GM21619 (cell line): ENCODE measurements at regions not wholly inside any gene's neighbourhood (a gene's known extent, or its start where the extent isn't known, plus 50 kb on each side); places are given as distances from the start of the nearest gene placed in this dataset.
A peak's percentile ranks its signal among the peaks of the same experiment; 100 is the strongest.
"Not testable (repeated sequence)": the region's sequence is repeated elsewhere in the genome, so short reads cannot be mapped to it uniquely, and the experiment has no call there.

Source experiments
- ATAC-seq: cut with Tn5 transposase; IDR thresholded peaks from one replicate; pipeline ENCODE4 v1.9.1; 2021; ENCODE audit not compliant: unreplicated experiment

- ATAC-seq = no peak
Measured at GRCh38 chr3:137820366-137820765, 56.3 kb downstream of the SOX14 start.

DNA sequence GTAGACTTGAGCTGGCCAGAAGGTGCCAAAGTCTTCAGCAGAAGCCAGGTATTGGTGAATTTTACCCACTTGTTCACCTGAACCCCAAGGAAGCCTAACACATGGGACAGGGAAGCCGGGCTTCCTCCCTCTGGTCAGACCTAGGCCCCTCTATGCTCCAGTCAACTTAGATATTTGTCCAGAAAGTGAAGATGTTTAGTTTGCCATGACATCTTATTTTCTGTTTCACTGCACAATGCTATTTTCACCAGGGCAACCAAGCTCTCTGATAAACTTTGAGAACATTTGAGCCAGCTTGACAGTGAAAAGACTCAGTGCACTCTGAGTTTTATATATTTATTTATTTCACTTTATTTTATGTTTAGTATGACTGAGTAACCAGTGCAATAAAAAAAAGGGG is 71.0 kb downstream of the SOX14 start:
- ATAC-seq = no peak

DNA sequence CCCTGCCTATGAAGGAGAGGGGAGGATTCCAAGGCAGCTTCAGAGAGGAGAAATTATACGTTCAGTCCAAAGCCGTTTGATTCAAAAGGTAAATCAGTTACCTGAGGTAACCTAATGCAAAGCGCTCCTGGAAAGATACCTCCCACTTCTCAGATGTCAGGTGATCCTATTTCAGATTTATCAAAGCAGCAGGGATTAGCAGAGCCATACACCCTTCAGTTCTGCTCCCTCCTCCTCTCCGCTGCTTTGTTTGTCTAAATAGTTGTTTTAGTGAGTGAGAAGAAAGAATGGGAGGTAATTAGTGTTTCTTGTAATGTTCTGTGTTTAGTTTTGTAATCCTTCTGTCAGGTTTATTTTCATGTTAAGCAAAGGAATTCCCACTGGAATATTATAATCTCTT is 81.1 kb downstream of the SOX14 start:
- ATAC-seq = no peak

GRCh38 chr3:137845666-137846065 is 81.6 kb downstream of the SOX14 start:
- ATAC-seq = no peak

GRCh38 chr3:137852391-137852830 is 88.3 kb downstream of the SOX14 start:
- no peak for ATAC-seq

- no peak for ATAC-seq
Measured at GRCh38 chr3:137854533-137855261, 90.6 kb downstream of the SOX14 start.

- no peak for ATAC-seq
Measured at GRCh38 chr3:137866001-137866400, 101.9 kb downstream of the SOX14 start.

- no peak for ATAC-seq
Measured at GRCh38 chr3:137866933-137867332, 102.8 kb downstream of the SOX14 start.

GRCh38 chr3:137867611-137868010 is 103.5 kb downstream of the SOX14 start:
- ATAC-seq = no peak

GRCh38 chr3:137869022-137869421 is 104.9 kb downstream of the SOX14 start:
- ATAC-seq = no peak

DNA sequence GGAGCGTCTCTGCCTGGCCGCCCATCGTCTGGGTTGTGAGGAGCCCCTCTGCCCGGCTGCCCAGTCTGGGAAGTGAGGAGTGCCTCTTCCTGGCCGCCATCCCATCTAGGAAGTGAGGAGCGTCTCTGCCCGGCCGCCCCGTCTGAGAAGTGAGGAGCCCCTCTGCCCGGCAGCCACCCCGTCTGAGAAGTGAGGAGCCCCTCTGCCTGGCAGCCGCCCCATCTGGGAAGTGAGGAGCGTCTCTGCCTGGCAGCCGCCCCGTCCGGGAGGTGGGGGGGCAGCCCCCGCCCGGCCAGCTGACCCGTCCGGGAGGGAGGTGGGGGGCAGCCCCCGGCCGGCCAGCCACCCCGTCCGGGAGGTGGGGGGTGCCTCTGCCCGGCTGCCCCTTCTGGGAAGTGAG is 108.5 kb downstream of the SOX14 start:
- ATAC-seq = not testable (repeated sequence)

GRCh38 chr3:137896842-137897241 is 113.1 kb upstream of the CLDN18 start:
- not testable (repeated sequence) for ATAC-seq

DNA sequence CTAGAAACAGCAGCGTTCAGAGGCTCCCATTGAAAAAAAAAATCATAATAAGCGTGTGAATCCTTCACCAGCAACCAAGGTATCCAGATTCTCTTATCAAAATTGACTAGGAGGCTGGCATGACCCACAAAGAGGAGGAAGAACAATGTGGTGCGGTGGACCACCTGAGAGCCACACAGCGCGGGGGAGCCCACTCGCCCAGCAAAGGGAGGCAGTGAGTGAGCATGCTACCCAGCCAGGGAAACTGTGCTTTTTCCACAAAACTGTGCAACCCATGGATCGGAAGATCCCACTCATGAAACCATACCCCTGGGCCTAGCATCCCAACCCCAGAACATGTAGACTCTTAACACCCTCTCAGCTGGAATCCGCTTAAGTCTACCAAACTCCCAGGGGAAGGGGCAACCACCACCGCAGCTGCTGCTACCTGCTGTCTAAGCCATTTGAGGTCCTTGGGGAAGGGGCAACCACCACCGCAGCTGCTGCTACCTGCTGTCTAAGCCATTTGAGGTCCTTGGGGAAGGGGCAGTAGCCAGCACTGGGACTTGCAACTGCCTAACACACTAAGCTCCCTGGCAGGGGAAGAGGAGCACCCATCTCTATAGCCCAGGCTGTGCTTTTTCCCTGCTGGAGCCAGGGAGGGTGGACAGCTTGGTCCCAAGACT is 102.8 kb upstream of the CLDN18 start:
- ATAC-seq = no peak

GRCh38 chr3:137924628-137925027 is 85.3 kb upstream of the CLDN18 start:
- no peak for ATAC-seq

- ATAC-seq = no peak
Measured at GRCh38 chr3:137925080-137925479, 84.9 kb upstream of the CLDN18 start.

DNA sequence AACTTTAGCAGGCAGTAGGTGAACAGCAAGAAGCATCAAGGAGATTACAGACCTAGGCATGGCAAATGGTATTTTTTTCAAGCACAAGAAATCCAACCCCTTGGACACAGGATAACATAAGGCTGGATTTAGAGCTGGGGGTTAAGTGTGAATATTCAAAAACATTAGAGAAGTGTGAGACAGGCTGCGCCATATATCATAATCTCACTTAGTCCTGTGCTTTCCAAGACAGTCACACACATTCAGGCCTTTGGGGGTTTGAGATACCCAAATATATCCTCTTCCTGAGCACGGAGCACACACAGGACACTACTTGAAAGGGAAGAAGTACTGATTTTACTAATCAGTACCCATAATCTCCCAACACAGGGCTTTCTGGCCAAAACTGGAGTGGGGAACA is 83.0 kb upstream of the CLDN18 start:
- ATAC-seq = no peak

DNA sequence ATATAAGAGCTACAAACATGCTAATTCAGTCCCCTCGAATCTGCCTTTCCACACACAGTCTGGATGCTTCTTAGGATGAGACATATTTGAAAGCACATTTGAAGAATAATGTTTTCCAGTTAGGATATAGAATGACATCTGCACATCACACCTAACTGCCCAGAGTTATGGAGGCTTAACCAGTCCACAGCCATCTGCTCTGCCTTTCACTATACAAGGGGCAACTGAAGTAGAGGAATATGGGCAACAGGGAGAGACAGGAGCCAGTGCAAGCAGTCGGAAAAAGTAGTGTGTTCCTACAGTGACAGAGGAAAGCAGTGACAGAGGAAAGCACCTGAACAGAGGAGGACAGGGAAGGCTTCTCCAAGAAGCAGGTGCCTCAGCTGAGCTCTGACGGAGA is 79.0 kb upstream of the CLDN18 start:
- no peak for ATAC-seq

DNA sequence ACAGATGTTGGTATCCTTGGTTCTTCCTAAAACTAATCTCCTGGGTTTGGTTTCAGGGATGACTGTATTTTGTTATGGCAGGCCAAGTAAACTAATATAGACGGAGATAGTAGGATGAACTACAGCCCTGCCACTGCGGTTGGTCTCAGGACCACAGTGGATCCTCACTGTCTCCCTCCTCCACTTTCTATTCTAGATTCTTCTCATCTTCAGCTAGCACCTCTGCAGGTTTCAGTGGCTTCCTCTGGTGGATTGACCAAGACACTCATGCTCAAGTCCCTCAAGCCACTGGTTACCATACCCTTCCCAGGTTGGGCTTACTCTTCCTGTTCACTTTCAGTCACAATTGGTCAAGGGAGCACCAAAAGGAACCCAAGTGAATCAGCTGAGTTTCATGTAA is 71.1 kb upstream of the CLDN18 start:
- ATAC-seq = no peak

GRCh38 chr3:137944593-137944992 is 65.4 kb upstream of the CLDN18 start:
- ATAC-seq = no peak

GRCh38 chr3:137946356-137946973 is 63.5 kb upstream of the CLDN18 start:
- ATAC-seq = peak; percentile 82

DNA sequence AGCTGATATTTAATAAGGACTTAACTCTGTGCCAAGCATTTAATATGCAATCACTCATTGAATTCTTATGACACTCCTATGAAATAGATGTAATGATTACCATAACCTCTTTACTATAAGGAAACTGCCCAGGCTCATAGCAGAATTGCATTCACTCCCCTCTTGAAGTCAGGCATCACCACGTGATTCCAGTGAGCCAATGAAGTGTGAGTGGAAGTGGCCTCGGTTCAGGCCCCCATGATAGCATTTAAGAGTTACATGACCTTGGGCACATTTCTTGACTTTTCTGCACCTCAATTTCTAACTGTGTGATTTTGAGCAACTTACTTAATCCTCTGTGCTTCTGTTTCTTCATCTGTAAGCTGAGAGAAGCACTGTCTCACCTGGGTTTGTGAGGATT is 62.8 kb upstream of the CLDN18 start:
- no peak for ATAC-seq

DNA sequence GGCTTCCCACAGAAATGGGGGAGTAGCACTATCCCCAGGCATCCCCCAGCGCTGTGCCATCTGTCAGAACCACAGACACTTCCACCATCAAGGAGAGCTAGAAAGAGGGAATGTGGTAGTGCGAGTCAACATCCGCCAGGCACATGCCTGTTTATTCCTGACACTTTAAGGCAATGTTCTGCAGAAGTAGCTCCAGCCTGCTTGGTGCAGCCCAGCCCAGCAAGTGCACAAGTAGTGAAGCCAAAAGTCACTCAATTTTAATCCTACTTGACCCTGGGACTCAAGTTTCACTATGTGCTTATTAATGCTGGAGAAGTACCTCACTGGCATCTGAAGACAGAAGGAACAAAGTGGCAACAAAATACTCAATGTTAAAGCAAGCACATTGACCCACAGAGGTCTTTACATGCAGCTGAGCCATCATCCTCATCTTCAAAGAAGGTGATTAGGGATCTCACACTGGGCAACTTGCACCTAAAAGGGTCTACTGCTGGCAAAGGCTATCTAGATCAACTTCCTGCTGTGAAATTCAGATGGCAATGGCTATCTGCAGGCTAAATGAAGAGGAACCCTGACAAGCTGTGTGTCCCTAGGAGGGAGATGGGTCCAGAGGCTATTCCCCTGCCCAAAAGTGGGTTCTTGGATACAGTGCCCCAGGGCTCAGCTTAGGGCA is 61.4 kb upstream of the CLDN18 start:
- no peak for ATAC-seq
